T-helper 1 cell treated with Interleukin-12 subunit alpha and Interleukin-12 subunit beta and Interleukin-4 antibody, amounts not matched to agents 30 μg/mL and 1 μg/mL, for 36 hours (primary cell): ENCODE measurements at regions not wholly inside any gene's neighbourhood (a gene's known extent, or its start where the extent isn't known, plus 50 kb on each side); places are given as distances from the start of the nearest gene placed in this dataset.
"Not testable (repeated sequence)": the region's sequence is repeated elsewhere in the genome, so short reads cannot be mapped to it uniquely, and the experiment has no call there.

ENCODE experiments used
- H3K27ac Mint-ChIP-seq: one replicate; pipeline ENCODE4 v1.8.0; 2021; ENCODE audit warnings: mild to moderate bottlenecking, mixed read lengths
- H3K27me3 Mint-ChIP-seq: one replicate; pipeline ENCODE4 v1.8.0; 2021; ENCODE audit warnings: low read depth, mixed read lengths
- H3K36me3 Mint-ChIP-seq: one replicate; pipeline ENCODE4 v1.8.0; 2021; ENCODE audit warnings: low read depth, mixed read lengths
- H3K4me1 Mint-ChIP-seq: one replicate; pipeline ENCODE4 v1.8.0; 2021; ENCODE audit warnings: low read depth, mixed read lengths
- H3K4me3 Mint-ChIP-seq: one replicate; pipeline ENCODE4 v1.8.0; 2021; ENCODE audit warnings: mild to moderate bottlenecking, moderate library complexity, mixed read lengths
- H3K9me3 Mint-ChIP-seq: one replicate; pipeline ENCODE4 v1.8.0; 2021; ENCODE audit warnings: mixed read lengths

- H3K4me1 Mint-ChIP-seq: peaks cover 2% of the 10 kb centered on the region
- no peak overlapping the region for H3K27ac Mint-ChIP-seq
- H3K9me3 Mint-ChIP-seq: no peaks in the 10 kb centered on the region
- H3K4me3 Mint-ChIP-seq: no peak overlapping the region
- no peaks in the 10 kb centered on the region for H3K36me3 Mint-ChIP-seq
- no peaks in the 10 kb centered on the region for H3K27me3 Mint-ChIP-seq
Measured at GRCh38 chr6:14518515-14519217, 401.1 kb downstream of the CD83 start.

GRCh38 chr6:14520029-14520428, 402.5 kb downstream of the CD83 start:
- Mint-ChIP-seq H3K4me1 (no peaks in the 10 kb centered on the region), H3K27ac (no peak overlapping the region), H3K27me3 (no peaks in the 10 kb centered on the region), H3K4me3 (no peak overlapping the region), H3K9me3 (no peaks in the 10 kb centered on the region), H3K36me3 (no peaks in the 10 kb centered on the region)

GRCh38 chr6:14520536-14520935, 403.0 kb downstream of the CD83 start:
- no peak overlapping the region for H3K4me3 Mint-ChIP-seq
- no peaks in the 10 kb centered on the region for H3K27me3 Mint-ChIP-seq
- H3K36me3 Mint-ChIP-seq: no peaks in the 10 kb centered on the region
- no peak overlapping the region for H3K27ac Mint-ChIP-seq
- no peaks in the 10 kb centered on the region for H3K9me3 Mint-ChIP-seq
- H3K4me1 Mint-ChIP-seq: no peaks in the 10 kb centered on the region

GRCh38 chr6:14521141-14521540, 403.6 kb downstream of the CD83 start:
- H3K4me3 Mint-ChIP-seq: no peak overlapping the region
- no peaks in the 10 kb centered on the region for H3K27me3 Mint-ChIP-seq
- peaks cover 1% of the 10 kb centered on the region for H3K9me3 Mint-ChIP-seq
- H3K4me1 Mint-ChIP-seq: no peaks in the 10 kb centered on the region
- no peak overlapping the region for H3K27ac Mint-ChIP-seq
- no peaks in the 10 kb centered on the region for H3K36me3 Mint-ChIP-seq

GRCh38 chr6:14521861-14522260, 404.3 kb downstream of the CD83 start:
- H3K36me3 Mint-ChIP-seq, H3K27me3 Mint-ChIP-seq, H3K4me3 Mint-ChIP-seq, H3K4me1 Mint-ChIP-seq, H3K27ac Mint-ChIP-seq, H3K9me3 Mint-ChIP-seq: not testable (repeated sequence)

GRCh38 chr6:14524319-14524718, 406.7 kb downstream of the CD83 start:
- H3K4me3 Mint-ChIP-seq: no peak overlapping the region
- H3K27ac Mint-ChIP-seq: no peak overlapping the region
- H3K36me3 Mint-ChIP-seq: peaks cover 6% of the 10 kb centered on the region
- H3K27me3 Mint-ChIP-seq: no peaks in the 10 kb centered on the region
- no peaks in the 10 kb centered on the region for H3K4me1 Mint-ChIP-seq
- peaks cover 21% of the 10 kb centered on the region for H3K9me3 Mint-ChIP-seq

- Mint-ChIP-seq H3K36me3 (peaks cover 6% of the 10 kb centered on the region), H3K4me1 (no peaks in the 10 kb centered on the region), H3K27ac (no peak overlapping the region), H3K27me3 (peaks cover 3% of the 10 kb centered on the region), H3K9me3 (peaks cover 21% of the 10 kb centered on the region), H3K4me3 (no peak overlapping the region)
Measured at GRCh38 chr6:14530385-14530784, 412.8 kb downstream of the CD83 start.

GRCh38 chr6:14533446-14533845, 415.9 kb downstream of the CD83 start:
- H3K9me3 Mint-ChIP-seq: no peaks in the 10 kb centered on the region
- H3K4me3 Mint-ChIP-seq: no peak overlapping the region
- H3K36me3 Mint-ChIP-seq: no peaks in the 10 kb centered on the region
- no peak overlapping the region for H3K27ac Mint-ChIP-seq
- H3K27me3 Mint-ChIP-seq: peaks cover 3% of the 10 kb centered on the region
- H3K4me1 Mint-ChIP-seq: no peaks in the 10 kb centered on the region

- Mint-ChIP-seq H3K4me1 (peaks cover 5% of the 10 kb centered on the region), H3K4me3 (no peak overlapping the region), H3K27ac (no peak overlapping the region), H3K27me3 (peaks cover 3% of the 10 kb centered on the region), H3K36me3 (no peaks in the 10 kb centered on the region), H3K9me3 (no peaks in the 10 kb centered on the region)
Measured at GRCh38 chr6:14537030-14537429, 419.5 kb downstream of the CD83 start.

- Mint-ChIP-seq H3K36me3 (no peaks in the 10 kb centered on the region), H3K4me3 (no peak overlapping the region), H3K4me1 (peaks cover 14% of the 10 kb centered on the region), H3K27me3 (no peaks in the 10 kb centered on the region), H3K27ac (no peak overlapping the region), H3K9me3 (no peaks in the 10 kb centered on the region)
Measured at GRCh38 chr6:14540276-14540675, 422.7 kb downstream of the CD83 start.

- H3K4me3 Mint-ChIP-seq: no peak overlapping the region
- H3K36me3 Mint-ChIP-seq: no peaks in the 10 kb centered on the region
- no peaks in the 10 kb centered on the region for H3K9me3 Mint-ChIP-seq
- H3K27ac Mint-ChIP-seq: no peak overlapping the region
- no peaks in the 10 kb centered on the region for H3K27me3 Mint-ChIP-seq
- H3K4me1 Mint-ChIP-seq: peaks cover 14% of the 10 kb centered on the region
Measured at GRCh38 chr6:14540810-14541540, 423.4 kb downstream of the CD83 start.

GRCh38 chr6:14542670-14543366, 425.2 kb downstream of the CD83 start:
- H3K4me3 Mint-ChIP-seq: no peak overlapping the region
- no peaks in the 10 kb centered on the region for H3K36me3 Mint-ChIP-seq
- H3K27me3 Mint-ChIP-seq: peaks cover 6% of the 10 kb centered on the region
- no peak overlapping the region for H3K27ac Mint-ChIP-seq
- H3K4me1 Mint-ChIP-seq: peaks cover 14% of the 10 kb centered on the region
- H3K9me3 Mint-ChIP-seq: no peaks in the 10 kb centered on the region

GRCh38 chr6:14543971-14544585, 426.5 kb downstream of the CD83 start:
- no peaks in the 10 kb centered on the region for H3K36me3 Mint-ChIP-seq
- no peaks in the 10 kb centered on the region for H3K9me3 Mint-ChIP-seq
- H3K4me1 Mint-ChIP-seq: peaks cover 14% of the 10 kb centered on the region
- H3K27ac Mint-ChIP-seq: no peak overlapping the region
- H3K4me3 Mint-ChIP-seq: no peak overlapping the region
- peaks cover 6% of the 10 kb centered on the region for H3K27me3 Mint-ChIP-seq

- Mint-ChIP-seq H3K4me3 (no peak overlapping the region), H3K27me3 (peaks cover 6% of the 10 kb centered on the region), H3K4me1 (peaks cover 14% of the 10 kb centered on the region), H3K36me3 (no peaks in the 10 kb centered on the region), H3K27ac (no peak overlapping the region), H3K9me3 (no peaks in the 10 kb centered on the region)
Measured at GRCh38 chr6:14544666-14545065, 427.1 kb downstream of the CD83 start.
